NCI-H2171 (cell line): ENCODE measurements at regions not wholly inside any gene's neighbourhood (a gene's known extent, or its start where the extent isn't known, plus 50 kb on each side); places are given as distances from the start of the nearest gene placed in this dataset.

Source experiments
- DNase-seq: peaks from one replicate; lab custom pipeline; 2025; lab: John Stamatoyannopoulos, UW

- DNase-seq, result no peak
These were observed 69.7 kb upstream of the FCN1 start for GRCh38 chr9:134987376-134987775.

- no peak for DNase-seq
These were observed 70.4 kb upstream of the FCN1 start for GRCh38 chr9:134987906-134988700.

GRCh38 chr9:134988706-134989105 is 71.0 kb upstream of the FCN1 start:
- DNase-seq, result no peak

GRCh38 chr9:134989206-134990065 is 71.7 kb upstream of the FCN1 start:
- DNase-seq, result no peak

- no peak for DNase-seq
These were observed 74.4 kb upstream of the FCN1 start for GRCh38 chr9:134991808-134992754.

- DNase-seq, result no peak
These were observed 75.0 kb upstream of the FCN1 start for GRCh38 chr9:134992755-134993124.

GRCh38 chr9:134993416-134993815 is 75.7 kb upstream of the FCN1 start:
- no peak for DNase-seq

- no peak for DNase-seq
These were observed 76.4 kb upstream of the FCN1 start for GRCh38 chr9:134993996-134994720.

GRCh38 chr9:134994926-134995791 is 77.4 kb upstream of the FCN1 start:
- no peak for DNase-seq

GRCh38 chr9:134995792-134996120 is 78.0 kb upstream of the FCN1 start:
- no peak for DNase-seq

GRCh38 chr9:134996591-134997530 is 79.1 kb upstream of the FCN1 start:
- no peak for DNase-seq

- DNase-seq, result no peak
These were observed 83.0 kb upstream of the FCN1 start for GRCh38 chr9:135000647-135001245.

- DNase-seq, result no peak
These were observed 83.8 kb upstream of the FCN1 start for GRCh38 chr9:135001526-135001925.

GRCh38 chr9:135002336-135002735 is 84.6 kb upstream of the FCN1 start:
- no peak for DNase-seq

- DNase-seq, result no peak
These were observed 84.7 kb upstream of the OLFM1 start for GRCh38 chr9:135002802-135003201.

GRCh38 chr9:135004772-135005171 is 82.7 kb upstream of the OLFM1 start:
- no peak for DNase-seq

- DNase-seq, result no peak
These were observed 80.4 kb upstream of the OLFM1 start for GRCh38 chr9:135006911-135007570.

GRCh38 chr9:135007601-135008000 is 79.9 kb upstream of the OLFM1 start:
- DNase-seq, result no peak

GRCh38 chr9:135008416-135008815 is 79.1 kb upstream of the OLFM1 start:
- no peak for DNase-seq
